ENCODE measurements at regions not wholly inside any gene's neighbourhood (a gene's known extent, or its start where the extent isn't known, plus 50 kb on each side); places are given as distances from the start of the nearest gene placed in this dataset.

GRCh38 chr1:87735750-87736149 lies 407.1 kb downstream of the LMO4 start:
- peaks cover 0 to 4% (median 0%) of the 10 kb centered on the region in 7 donors for H3K9me3 Mint-ChIP-seq
- no peak overlapping the region for H3K4me3 ChIP-seq (ENCODE audit: low read depth, low read length)
- H3K27ac ChIP-seq (ENCODE audit: insufficient read depth, low read length, poor library complexity, severe bottlenecking), result no peak overlapping the region
- H3K4me3 Mint-ChIP-seq, result no peak overlapping the region
- DNase-seq (no peak), ATAC-seq (ENCODE audit: low read depth in 2 of 2) (no peak)
- H3K27me3 ChIP-seq (ENCODE audit: control insufficient read depth, insufficient read depth, low read length), result no peaks in the 10 kb centered on the region
- H3K27ac Mint-ChIP-seq, result no peak overlapping the region
- H3K36me3 Mint-ChIP-seq, result no peaks in the 10 kb centered on the region
- H3K9me3 ChIP-seq (ENCODE audit: control insufficient read depth in 2 of 2, low read length in 2 of 2), result no peaks in the 10 kb centered on the region
- no peaks in the 10 kb centered on the region for H3K4me1 ChIP-seq (ENCODE audit: control insufficient read depth, insufficient read depth, low read length, poor library complexity, severe bottlenecking)
- H3K4me1 Mint-ChIP-seq, result no peaks in the 10 kb centered on the region
- no peaks in the 10 kb centered on the region for H3K36me3 ChIP-seq (ENCODE audit: control insufficient read depth, insufficient read depth, low read length)
- H3K27me3 Mint-ChIP-seq, result no peaks in the 10 kb centered on the region

DNA sequence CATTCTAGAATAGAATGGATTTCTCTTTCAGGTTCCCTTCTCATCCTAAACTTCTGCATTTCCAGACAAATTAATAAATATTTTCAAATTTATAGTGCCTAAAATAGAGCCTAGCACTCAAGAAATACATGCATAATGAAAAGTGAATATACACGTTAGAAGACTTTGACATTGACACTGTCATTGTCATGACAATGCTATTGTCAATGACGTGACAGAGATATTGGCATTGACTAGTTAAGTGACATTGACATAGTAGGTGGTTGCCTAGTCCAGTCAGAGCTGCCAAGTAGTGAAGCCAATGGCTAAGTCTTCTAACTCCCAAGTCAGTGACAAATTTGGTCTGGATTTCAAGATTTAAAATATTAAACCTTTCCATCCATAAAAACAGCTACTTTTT lies 410.5 kb downstream of the LMO4 start:
- H3K27me3 Mint-ChIP-seq, result no peaks in the 10 kb centered on the region
- Histone ChIP-seq H3K4me3 (ENCODE audit: low read depth, low read length) (no peak overlapping the region), H3K27me3 (ENCODE audit: control insufficient read depth, insufficient read depth, low read length) (no peaks in the 10 kb centered on the region), H3K9me3 (ENCODE audit: control insufficient read depth in 2 of 2, low read length in 2 of 2) (no peaks in the 10 kb centered on the region), H3K4me1 (ENCODE audit: control insufficient read depth, insufficient read depth, low read length, poor library complexity, severe bottlenecking) (no peaks in the 10 kb centered on the region), H3K36me3 (ENCODE audit: control insufficient read depth, insufficient read depth, low read length) (no peaks in the 10 kb centered on the region), H3K27ac (ENCODE audit: insufficient read depth, low read length, poor library complexity, severe bottlenecking) (no peak overlapping the region)
- H3K27ac Mint-ChIP-seq, result no peak overlapping the region
- no peaks in the 10 kb centered on the region for H3K4me1 Mint-ChIP-seq
- H3K4me3 Mint-ChIP-seq, result no peak overlapping the region
- DNase-seq (no peak), ATAC-seq (ENCODE audit: low read depth in 2 of 2) (no peak)
- H3K9me3 Mint-ChIP-seq, result peaks cover 0 to 4% (median 0%) of the 10 kb centered on the region in 7 donors
- H3K36me3 Mint-ChIP-seq, result no peaks in the 10 kb centered on the region

- Histone ChIP-seq H3K27me3 (ENCODE audit: control insufficient read depth, insufficient read depth, low read length) (no peaks in the 10 kb centered on the region), H3K4me1 (ENCODE audit: control insufficient read depth, insufficient read depth, low read length, poor library complexity, severe bottlenecking) (no peaks in the 10 kb centered on the region), H3K27ac (ENCODE audit: insufficient read depth, low read length, poor library complexity, severe bottlenecking) (no peak overlapping the region), H3K36me3 (ENCODE audit: control insufficient read depth, insufficient read depth, low read length) (no peaks in the 10 kb centered on the region), H3K9me3 (ENCODE audit: control insufficient read depth in 2 of 2, low read length in 2 of 2) (no peaks in the 10 kb centered on the region), H3K4me3 (ENCODE audit: low read depth, low read length) (no peak overlapping the region)
- Mint-ChIP-seq H3K27me3 (no peaks in the 10 kb centered on the region), H3K36me3 (no peaks in the 10 kb centered on the region), H3K9me3 (peaks cover 0 to 4% (median 0%) of the 10 kb centered on the region in 7 donors), H3K4me3 (no peak overlapping the region), H3K4me1 (no peaks in the 10 kb centered on the region), H3K27ac (no peak overlapping the region)
- no peak for DNase-seq
- no peak for ATAC-seq (ENCODE audit: low read depth in 2 of 2)
Measured at GRCh38 chr1:87739704-87740103, 411.0 kb downstream of the LMO4 start.

- H3K27me3 ChIP-seq (ENCODE audit: control insufficient read depth, insufficient read depth, low read length), result no peaks in the 10 kb centered on the region
- no peaks in the 10 kb centered on the region for H3K36me3 Mint-ChIP-seq
- DNase-seq (no peak), ATAC-seq (ENCODE audit: low read depth in 2 of 2) (no peak)
- no peaks in the 10 kb centered on the region for H3K4me1 Mint-ChIP-seq
- no peaks in the 10 kb centered on the region for H3K9me3 ChIP-seq (ENCODE audit: control insufficient read depth in 2 of 2, low read length in 2 of 2)
- peaks cover 0 to 2% (median 0%) of the 10 kb centered on the region in 7 donors for H3K9me3 Mint-ChIP-seq
- H3K27me3 Mint-ChIP-seq, result no peaks in the 10 kb centered on the region
- H3K4me3 Mint-ChIP-seq, result no peak overlapping the region
- H3K4me3 ChIP-seq (ENCODE audit: low read depth, low read length), result no peak overlapping the region
- no peaks in the 10 kb centered on the region for H3K4me1 ChIP-seq (ENCODE audit: control insufficient read depth, insufficient read depth, low read length, poor library complexity, severe bottlenecking)
- no peak overlapping the region for H3K27ac ChIP-seq (ENCODE audit: insufficient read depth, low read length, poor library complexity, severe bottlenecking)
- H3K27ac Mint-ChIP-seq, result no peak overlapping the region
- H3K36me3 ChIP-seq (ENCODE audit: control insufficient read depth, insufficient read depth, low read length), result no peaks in the 10 kb centered on the region
Measured at GRCh38 chr1:87743256-87743655, 414.6 kb downstream of the LMO4 start.

DNA sequence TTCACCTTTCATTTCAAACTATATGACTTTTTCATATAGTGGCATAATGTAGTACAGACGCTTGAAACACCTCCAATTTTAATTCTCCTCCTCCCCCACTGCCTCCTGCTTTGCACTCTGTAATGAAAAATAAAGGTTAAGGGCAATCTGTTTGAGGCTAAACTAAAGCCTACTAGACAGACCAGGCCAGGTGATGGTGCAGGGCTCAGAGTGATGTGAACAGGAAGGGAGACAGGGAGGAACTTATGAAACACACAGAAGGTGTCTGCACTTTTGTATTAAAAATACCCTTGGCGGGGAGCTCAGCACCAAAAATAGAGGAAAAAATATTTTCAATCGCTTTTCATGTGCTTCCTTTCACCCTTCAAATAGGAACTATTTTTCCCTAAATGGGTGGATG lies 415.4 kb downstream of the LMO4 start:
- H3K27ac Mint-ChIP-seq, result no peak overlapping the region
- no peaks in the 10 kb centered on the region for H3K9me3 ChIP-seq (ENCODE audit: control insufficient read depth in 2 of 2, low read length in 2 of 2)
- H3K27ac ChIP-seq (ENCODE audit: insufficient read depth, low read length, poor library complexity, severe bottlenecking), result no peak overlapping the region
- ATAC-seq (ENCODE audit: low read depth in 2 of 2) (no peak), DNase-seq (no peak)
- H3K36me3 Mint-ChIP-seq, result no peaks in the 10 kb centered on the region
- no peaks in the 10 kb centered on the region for H3K27me3 ChIP-seq (ENCODE audit: control insufficient read depth, insufficient read depth, low read length)
- H3K4me3 ChIP-seq (ENCODE audit: low read depth, low read length), result no peak overlapping the region
- H3K4me1 Mint-ChIP-seq, result no peaks in the 10 kb centered on the region
- no peaks in the 10 kb centered on the region for H3K36me3 ChIP-seq (ENCODE audit: control insufficient read depth, insufficient read depth, low read length)
- H3K4me1 ChIP-seq (ENCODE audit: control insufficient read depth, insufficient read depth, low read length, poor library complexity, severe bottlenecking), result no peaks in the 10 kb centered on the region
- H3K9me3 Mint-ChIP-seq, result peaks cover 0 to 2% (median 0%) of the 10 kb centered on the region in 7 donors
- no peaks in the 10 kb centered on the region for H3K27me3 Mint-ChIP-seq
- H3K4me3 Mint-ChIP-seq, result no peak overlapping the region

DNA sequence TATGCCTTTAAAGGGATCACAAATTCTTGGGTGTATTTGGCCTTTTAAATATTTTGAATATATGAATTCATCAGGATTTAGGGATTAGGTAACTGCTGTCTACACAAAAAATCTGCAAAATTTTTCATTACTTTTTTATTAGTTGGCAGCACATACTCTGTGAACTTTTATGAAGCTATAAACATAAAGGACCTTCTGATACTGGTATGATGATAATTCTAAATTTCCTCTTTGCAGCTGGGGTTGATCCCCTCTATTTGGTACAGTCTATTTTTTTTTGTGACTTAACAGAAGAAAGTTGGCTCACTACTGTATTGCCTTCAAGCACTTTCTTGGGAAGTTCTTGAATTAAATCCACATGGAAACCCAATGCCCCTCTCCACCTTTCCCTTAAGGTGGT lies 416.1 kb downstream of the LMO4 start:
- Mint-ChIP-seq H3K9me3 (peaks cover 0 to 2% (median 0%) of the 10 kb centered on the region in 7 donors), H3K4me1 (no peaks in the 10 kb centered on the region), H3K27me3 (no peaks in the 10 kb centered on the region), H3K36me3 (no peaks in the 10 kb centered on the region), H3K27ac (no peak overlapping the region), H3K4me3 (no peak overlapping the region)
- ATAC-seq (ENCODE audit: low read depth in 2 of 2), result no peak
- no peak overlapping the region for H3K4me3 ChIP-seq (ENCODE audit: low read depth, low read length)
- H3K27me3 ChIP-seq (ENCODE audit: control insufficient read depth, insufficient read depth, low read length), result no peaks in the 10 kb centered on the region
- H3K9me3 ChIP-seq (ENCODE audit: control insufficient read depth in 2 of 2, low read length in 2 of 2), result no peaks in the 10 kb centered on the region
- DNase-seq, result no peak
- H3K27ac ChIP-seq (ENCODE audit: insufficient read depth, low read length, poor library complexity, severe bottlenecking), result no peak overlapping the region
- H3K4me1 ChIP-seq (ENCODE audit: control insufficient read depth, insufficient read depth, low read length, poor library complexity, severe bottlenecking), result no peaks in the 10 kb centered on the region
- no peaks in the 10 kb centered on the region for H3K36me3 ChIP-seq (ENCODE audit: control insufficient read depth, insufficient read depth, low read length)

GRCh38 chr1:87753366-87753765 lies 424.7 kb downstream of the LMO4 start:
- no peaks in the 10 kb centered on the region for H3K9me3 ChIP-seq (ENCODE audit: control insufficient read depth in 2 of 2, low read length in 2 of 2)
- no peaks in the 10 kb centered on the region for H3K36me3 ChIP-seq (ENCODE audit: control insufficient read depth, insufficient read depth, low read length)
- H3K27me3 ChIP-seq (ENCODE audit: control insufficient read depth, insufficient read depth, low read length), result no peaks in the 10 kb centered on the region
- H3K4me1 ChIP-seq (ENCODE audit: control insufficient read depth, insufficient read depth, low read length, poor library complexity, severe bottlenecking), result no peaks in the 10 kb centered on the region
- H3K27me3 Mint-ChIP-seq, result no peaks in the 10 kb centered on the region
- ATAC-seq (ENCODE audit: low read depth in 2 of 2), result no peak
- no peak overlapping the region for H3K4me3 ChIP-seq (ENCODE audit: low read depth, low read length)
- peaks cover 0 to 5% (median 0%) of the 10 kb centered on the region in 7 donors for H3K9me3 Mint-ChIP-seq
- H3K36me3 Mint-ChIP-seq, result no peaks in the 10 kb centered on the region
- no peak overlapping the region for H3K27ac Mint-ChIP-seq
- H3K4me1 Mint-ChIP-seq, result no peaks in the 10 kb centered on the region
- H3K27ac ChIP-seq (ENCODE audit: insufficient read depth, low read length, poor library complexity, severe bottlenecking), result no peak overlapping the region
- no peak for DNase-seq
- no peak overlapping the region for H3K4me3 Mint-ChIP-seq

DNA sequence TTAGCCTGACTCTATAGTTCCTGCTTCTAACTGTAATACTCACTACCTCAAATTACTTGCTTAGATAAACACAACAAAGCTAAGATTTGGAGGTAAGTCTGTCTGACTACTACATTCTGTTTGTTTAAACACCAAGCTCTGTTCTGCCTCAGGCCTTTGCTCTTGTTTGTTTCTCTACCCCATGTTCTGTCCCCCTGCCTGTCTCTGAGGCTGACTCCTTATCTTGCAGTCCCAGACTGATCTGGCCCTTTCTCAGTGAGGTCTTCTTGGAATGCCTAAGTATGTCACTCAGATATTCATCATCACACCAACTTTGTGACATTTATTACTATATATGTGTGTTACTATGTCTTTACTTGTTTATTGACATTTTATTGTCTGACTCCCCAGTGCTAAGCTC lies 425.5 kb downstream of the LMO4 start:
- DNase-seq (no peak), ATAC-seq (ENCODE audit: low read depth in 2 of 2) (no peak)
- H3K9me3 Mint-ChIP-seq, result peaks cover 0 to 5% (median 0%) of the 10 kb centered on the region in 7 donors
- no peaks in the 10 kb centered on the region for H3K36me3 Mint-ChIP-seq
- Histone ChIP-seq H3K36me3 (ENCODE audit: control insufficient read depth, insufficient read depth, low read length) (no peaks in the 10 kb centered on the region), H3K4me3 (ENCODE audit: low read depth, low read length) (no peak overlapping the region), H3K27ac (ENCODE audit: insufficient read depth, low read length, poor library complexity, severe bottlenecking) (no peak overlapping the region), H3K9me3 (ENCODE audit: control insufficient read depth in 2 of 2, low read length in 2 of 2) (no peaks in the 10 kb centered on the region), H3K27me3 (ENCODE audit: control insufficient read depth, insufficient read depth, low read length) (no peaks in the 10 kb centered on the region), H3K4me1 (ENCODE audit: control insufficient read depth, insufficient read depth, low read length, poor library complexity, severe bottlenecking) (no peaks in the 10 kb centered on the region)
- no peak overlapping the region for H3K27ac Mint-ChIP-seq
- no peak overlapping the region for H3K4me3 Mint-ChIP-seq
- no peaks in the 10 kb centered on the region for H3K4me1 Mint-ChIP-seq
- H3K27me3 Mint-ChIP-seq, result no peaks in the 10 kb centered on the region

All from CD4-positive, CD25-positive, alpha-beta regulatory T cell (primary cell).